ENCODE measurements at regions not wholly inside any gene's neighbourhood (a gene's known extent, or its start where the extent isn't known, plus 50 kb on each side); places are given as distances from the start of the nearest gene placed in this dataset.

DNA sequence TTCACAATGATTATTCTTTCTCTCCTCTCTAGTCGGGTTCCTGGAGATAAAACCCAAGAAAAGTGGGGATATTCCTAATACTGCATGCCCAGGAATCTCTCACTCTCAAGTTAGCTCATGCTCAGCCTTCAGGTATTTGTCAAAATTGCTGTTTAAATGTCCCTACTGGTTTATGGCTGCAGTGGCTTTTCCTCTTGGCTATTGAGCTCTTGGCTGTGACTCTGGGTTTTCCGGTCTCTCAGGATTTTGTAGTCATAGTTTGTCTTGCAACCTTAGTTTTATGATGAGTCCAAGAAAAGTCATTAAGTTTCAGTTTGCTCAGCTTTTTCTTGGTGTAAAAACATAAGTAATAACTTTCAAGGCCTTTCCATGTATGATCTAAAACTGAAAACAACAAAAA, 820.7 kb upstream of the HS6ST1 start:
- TF ChIP-seq CTCF (conservative IDR thresholded peaks at IDR 0.05; ENCODE audit: low read depth, low read length) (no peak), EZH2 (IDR thresholded peaks at IDR 0.05; ENCODE audit: borderline replicate concordance, low read depth, low read length, poor library complexity, severe bottlenecking) (no peak)

Measured in A673 (cell line).